Stimulated activated naive CD4-positive, alpha-beta T cell treated with Interleukin-2 at 50 U/mL for 16 hours (primary cell): ENCODE measurements at regions not wholly inside any gene's neighbourhood (a gene's known extent, or its start where the extent isn't known, plus 50 kb on each side); places are given as distances from the start of the nearest gene placed in this dataset.

Experiments
- DNase-seq: peaks from one replicate; lab custom pipeline; 2025; lab: John Stamatoyannopoulos, UW

DNA sequence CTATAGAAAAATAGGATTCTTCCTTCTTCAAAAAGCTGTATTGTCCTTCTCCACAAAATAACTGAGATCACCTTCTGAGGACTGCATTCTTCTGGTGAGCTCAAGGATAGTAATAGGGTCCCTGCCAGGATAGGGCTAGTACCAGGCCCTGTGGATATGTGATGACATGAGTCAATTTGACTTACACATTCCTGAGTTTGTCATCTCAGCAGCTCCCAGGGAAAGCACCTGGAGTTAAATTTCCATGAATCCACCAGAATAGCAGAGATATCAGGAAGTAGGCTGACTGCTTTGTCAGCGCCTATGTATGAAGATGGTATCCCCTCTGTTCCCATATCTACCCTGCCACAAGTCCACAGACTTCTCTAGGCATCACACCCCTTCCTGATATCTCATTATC, 225.8 kb downstream of the PMP22 start:
- no peak for DNase-seq

DNA sequence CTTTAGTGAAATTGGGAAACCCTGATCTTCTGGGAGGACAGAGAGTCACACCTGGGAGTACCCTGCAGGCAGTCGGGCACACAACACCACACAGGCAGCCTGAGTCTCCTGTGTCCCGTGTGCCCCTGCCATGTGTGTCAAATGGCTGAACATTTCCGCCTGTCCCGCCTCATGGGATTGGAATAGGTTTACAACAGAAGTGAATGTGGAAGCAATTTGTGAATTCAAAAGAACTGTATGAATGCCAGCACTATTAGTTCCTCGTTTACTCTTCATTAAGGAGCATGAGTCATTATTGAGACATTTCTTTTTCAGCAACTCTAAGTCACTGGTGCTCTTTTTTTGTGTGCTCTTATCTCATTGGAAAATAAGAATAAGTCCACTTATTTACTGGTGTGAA, 226.5 kb downstream of the PMP22 start:
- no peak for DNase-seq

DNA sequence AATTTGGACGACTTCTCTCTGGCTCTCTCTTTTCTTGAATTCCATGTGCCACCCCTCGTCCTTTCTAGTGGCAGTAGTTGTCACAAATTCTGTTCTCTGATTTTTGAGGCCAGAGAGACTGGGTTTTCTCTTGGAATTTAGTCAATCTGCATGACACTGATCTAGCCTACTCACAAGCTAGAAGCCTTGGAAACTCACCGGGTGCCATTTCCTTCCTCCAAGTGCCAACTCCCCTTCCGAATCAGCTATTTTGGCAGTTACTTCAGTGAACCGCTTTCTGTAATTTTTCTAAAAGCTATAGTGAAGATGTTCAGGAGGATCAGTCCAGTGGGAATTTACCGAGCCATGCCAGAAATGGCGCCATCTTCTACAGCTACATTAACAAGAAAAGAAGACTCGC, 228.9 kb downstream of the PMP22 start:
- no peak for DNase-seq

DNA sequence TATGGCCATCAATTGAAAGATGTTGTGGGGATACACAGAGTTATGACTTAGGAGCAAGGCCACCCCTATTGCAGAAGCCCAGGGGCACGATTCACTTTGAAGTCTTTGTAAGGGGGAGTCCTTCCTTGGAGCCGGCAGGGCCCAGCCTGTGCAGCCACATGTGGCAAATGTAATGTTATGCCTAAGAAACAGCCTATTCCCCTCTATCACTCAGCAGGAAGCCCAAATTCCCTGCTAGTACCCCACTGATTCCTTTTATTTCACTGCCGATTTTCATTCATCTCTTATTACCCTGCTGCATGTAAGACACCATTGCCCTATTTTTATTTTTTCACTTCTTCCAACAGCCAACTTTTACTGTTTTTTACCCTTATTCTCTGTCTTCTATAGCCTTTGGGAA, 233.2 kb downstream of the PMP22 start:
- no peak for DNase-seq

DNA sequence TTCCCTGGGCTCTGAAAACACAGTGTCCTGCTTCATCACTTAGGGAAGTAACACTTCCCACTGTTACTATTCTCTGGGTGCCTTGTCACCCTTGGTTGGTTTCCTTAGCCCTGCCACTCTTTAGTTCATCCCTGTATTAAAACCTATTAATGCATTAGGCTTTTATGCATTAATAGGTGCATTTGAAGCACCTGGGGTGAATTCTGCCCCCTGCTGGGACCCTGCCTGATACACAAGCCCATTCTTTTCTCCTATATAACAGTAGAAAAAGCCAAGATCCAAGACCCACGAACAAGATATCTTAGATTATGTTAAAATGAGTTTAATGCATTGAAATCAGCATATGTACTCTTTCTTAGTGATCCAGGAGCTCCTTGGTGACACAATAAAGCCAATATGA, 235.7 kb downstream of the PMP22 start:
- no peak for DNase-seq

DNA sequence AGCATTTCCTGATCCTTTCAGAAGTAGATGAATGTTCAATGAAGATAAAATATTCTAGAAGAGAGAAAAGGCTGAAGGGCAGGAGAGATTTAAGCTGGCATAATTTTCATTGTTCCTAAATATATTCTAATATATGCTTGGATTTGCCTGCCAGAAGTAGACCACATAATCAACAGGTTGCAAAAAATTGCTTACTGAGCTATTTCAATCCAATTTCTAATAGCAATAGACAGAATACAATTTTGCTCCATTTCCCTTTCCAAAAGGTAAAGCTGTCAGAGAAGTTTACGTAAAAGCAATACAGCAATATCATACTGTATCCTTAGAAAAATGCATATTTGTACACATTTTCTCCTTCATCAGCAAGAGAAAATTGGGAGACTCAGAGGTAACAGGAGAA, 237.3 kb downstream of the PMP22 start:
- DNase-seq = no peak

DNA sequence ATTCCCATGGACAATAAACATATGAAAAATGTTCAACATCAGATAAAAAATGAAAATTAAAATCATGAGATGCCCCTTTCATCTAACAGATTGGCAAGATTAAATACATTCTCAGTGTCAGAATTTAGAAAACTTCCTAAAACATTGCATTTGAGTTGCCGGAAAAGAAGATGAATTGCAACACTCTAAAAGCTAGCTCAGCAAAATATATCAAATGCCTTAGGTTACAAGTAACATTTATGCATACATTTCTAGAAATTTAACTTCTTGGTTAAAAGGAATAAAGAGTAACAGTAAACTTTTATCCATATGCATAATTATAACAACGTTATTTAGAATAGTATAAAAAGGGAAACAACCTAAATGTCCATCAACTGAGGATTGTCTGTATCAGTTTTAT, 239.0 kb downstream of the PMP22 start:
- DNase-seq = no peak

DNA sequence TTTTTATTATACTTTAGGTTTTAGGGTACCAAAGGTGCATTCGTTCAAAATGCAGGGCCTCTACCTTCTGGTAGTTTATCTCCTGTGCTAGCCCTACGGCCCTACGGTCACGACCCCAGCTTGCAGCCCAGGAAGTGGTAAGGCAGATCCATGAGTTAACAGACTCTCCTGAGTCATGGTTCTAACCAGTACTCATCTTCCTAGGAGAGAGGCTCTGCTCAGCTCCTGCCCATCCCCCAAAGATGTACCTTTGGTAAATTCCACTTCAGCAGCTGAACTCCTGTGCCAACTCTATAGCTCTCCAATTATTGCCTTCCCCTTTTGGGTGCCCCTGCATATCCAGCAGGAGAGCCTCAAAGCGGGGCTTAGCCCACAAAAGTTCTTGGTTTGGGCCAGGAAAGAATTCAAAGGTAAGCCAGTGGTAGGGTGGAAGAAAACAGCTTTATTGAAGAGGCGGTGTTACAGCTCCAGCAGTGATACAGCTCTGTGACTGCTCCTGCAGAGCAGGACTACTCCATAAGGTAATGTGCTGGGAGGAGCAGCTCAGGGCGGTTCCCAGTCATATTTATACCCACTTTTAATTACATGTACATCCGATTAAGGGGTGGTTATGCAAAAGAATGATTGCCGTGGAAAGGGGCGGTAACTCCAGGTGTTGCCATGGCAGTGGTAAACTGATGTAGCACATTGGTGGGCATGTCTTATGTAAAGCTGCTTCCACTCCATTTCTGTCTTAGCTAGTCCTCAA, 241.4 kb downstream of the PMP22 start:
- DNase-seq = no peak

DNA sequence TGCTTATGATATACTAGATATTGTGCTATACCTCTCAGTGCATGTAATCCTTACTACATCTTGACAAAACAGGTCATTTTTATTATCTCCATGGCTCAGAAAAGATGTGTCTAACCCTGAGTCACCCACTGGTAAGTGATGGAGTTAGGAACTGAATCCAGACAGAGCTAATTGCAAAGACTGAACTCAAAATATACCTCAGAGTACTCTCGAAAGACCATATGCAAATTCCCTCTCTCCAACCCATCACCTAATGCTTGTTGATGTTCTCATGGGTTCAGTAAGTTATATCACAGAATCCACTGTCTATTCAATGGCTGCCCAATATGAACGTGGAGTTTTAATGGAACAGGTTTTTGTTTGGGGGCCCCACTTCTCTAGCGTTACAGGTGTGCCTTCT, 246.0 kb downstream of the PMP22 start:
- DNase-seq = no peak

DNA sequence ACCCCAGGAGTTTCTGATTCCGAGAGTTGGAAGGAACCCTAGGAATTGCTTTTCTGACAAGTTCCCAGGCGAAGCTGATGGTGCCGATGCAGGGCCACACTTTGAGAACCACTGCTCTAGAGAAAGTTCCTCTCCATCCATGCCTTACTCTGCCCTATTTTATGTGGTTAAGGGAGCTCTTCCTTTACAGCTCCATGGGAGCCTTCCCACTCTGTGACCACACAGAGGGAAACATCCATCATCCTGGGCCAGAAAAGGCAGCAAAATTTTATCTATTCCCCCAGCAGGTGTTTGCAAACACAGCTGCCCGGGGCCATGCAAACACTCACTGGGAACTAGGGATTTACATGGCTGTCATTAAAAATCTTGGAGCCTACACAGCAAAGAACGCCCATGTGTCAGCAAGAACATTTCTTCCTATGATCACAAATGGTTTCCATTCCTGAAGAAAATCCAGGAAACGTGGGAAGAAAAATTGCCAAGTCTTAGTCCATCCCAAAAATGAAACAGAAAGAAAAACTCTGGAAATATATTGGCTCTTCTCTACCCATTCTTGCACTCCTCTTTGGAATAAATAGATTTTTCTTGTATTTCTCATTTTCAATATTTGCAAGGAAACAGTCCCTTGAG, 252.7 kb downstream of the PMP22 start:
- DNase-seq = no peak

DNA sequence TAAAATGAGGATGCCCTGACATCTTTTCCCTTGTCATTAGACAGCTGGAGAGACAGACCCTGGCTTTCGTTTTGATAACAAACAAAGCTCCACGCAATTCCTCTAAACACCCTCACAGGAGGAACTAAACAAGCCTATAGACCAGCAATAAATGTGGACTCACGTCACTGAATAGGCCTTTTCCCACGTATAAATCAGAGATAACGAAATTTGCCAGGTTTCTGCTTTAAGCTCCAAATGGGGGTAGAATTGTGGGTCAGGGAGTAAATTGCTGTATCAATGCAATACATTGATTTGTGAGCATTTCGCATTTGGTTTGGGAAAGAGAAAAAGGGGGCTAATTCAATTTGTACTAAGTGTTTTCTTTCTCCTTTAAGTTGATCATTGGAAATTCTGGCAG, 256.0 kb downstream of the PMP22 start:
- DNase-seq = no peak

DNA sequence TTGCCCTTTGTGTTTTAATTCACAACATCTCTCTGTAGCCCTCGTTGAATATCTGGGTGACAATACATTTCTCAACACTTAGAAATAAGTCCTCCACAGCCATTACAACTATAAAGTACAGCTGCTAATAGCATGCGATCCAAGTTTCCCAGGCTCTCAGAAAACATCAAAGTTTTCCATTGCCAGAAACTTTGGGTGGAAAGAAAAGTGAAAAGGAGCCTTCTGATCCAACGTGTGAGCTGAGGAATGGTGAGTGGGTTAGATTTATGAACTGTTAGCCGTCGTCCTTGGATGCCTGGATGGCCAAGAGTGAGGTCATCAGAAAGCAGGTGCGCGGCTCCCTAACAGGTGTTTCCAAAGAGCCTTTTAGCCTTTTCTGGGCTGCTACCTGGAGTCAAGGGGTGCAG, 258.0 kb downstream of the PMP22 start:
- DNase-seq = no peak

DNA sequence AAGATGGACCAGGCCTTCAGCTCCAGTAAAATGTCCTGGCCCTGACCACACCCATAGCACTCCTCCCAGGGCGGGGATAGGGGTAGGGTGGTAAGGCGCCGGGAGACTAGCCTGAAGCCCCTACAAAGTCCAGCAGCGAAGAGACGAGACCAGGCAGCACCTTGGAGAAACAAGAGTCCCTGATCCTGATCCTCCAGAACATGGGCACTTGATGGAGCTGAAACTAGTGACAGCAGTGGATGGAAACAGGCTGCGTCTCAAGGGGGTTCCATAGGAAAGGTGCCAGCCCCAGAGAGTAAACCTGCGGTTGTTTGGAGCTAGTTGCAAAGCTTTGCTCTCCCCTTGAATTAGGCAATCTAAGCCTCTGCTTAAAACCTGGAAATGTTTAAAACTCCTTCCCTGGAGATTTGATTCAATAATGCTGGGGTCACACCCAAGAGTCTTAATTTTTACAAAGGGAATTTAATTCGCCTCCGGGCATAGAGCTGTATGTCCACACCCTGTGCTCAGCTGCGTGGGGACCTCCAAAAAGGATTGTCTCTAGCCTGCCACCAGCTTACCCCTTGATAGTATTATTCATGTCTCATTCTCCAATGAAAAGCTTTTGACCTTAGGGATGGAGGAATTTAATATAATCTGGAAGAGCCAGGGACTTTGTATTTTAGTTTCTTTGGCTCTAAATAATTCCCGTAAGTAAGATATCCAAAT, 258.6 kb downstream of the PMP22 start:
- DNase-seq = no peak

DNA sequence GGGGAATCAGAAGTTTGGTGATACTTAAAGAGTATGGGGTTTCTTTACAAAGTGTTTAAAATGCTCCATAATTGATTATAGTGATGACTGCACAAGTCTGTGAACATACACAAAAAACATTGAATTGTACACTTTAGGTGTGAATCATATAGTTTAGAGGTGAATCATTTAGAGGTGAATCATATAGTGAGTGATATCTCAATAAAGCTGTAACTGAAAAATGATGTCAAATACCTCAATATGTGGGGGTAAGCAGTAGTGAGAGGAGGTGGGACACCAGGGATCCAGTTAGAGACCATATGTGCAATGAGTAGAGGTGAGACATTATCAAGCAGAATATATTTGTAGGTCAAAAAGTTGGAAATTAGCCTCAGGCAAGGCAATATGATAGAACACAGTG, 264.5 kb downstream of the PMP22 start:
- no peak for DNase-seq

DNA sequence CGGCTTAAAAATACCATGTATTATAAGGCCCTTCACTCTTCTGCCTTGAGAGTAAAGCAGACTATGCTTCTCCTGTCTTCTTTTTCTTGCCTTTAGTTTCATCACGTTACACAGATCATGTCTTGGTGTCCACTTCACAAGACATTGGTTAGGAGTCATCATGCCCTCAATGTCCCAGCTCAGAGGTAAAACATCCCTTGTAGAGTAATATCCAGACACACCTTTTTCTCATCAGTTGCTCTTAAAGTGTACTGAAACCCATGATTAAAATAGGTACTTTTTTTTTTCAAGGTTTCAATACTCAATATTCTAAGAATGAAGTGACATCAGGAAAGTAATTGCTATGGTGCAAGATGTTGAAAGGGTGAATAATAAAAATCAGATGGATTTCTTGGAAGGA, 267.8 kb downstream of the PMP22 start:
- DNase-seq = no peak

DNA sequence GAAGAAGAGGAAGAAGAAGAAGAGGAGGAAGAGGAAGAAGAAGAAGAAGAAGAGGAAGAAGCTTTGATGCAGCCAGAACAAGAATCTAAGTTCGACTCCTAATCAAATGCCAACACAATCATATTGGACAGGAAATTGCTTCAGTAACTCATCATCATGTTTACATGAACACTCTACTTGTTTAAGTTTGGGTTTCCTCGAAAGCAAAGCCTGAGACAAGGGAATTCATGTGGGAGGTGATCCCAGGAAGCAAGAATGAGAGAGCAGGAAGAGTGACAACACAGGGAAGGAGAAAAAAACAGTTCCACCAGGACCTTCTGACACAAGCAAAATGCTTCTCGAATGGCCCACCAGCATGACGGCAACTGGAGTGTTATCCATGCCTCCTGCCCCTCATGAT, 279.0 kb downstream of the PMP22 start:
- DNase-seq = no peak

DNA sequence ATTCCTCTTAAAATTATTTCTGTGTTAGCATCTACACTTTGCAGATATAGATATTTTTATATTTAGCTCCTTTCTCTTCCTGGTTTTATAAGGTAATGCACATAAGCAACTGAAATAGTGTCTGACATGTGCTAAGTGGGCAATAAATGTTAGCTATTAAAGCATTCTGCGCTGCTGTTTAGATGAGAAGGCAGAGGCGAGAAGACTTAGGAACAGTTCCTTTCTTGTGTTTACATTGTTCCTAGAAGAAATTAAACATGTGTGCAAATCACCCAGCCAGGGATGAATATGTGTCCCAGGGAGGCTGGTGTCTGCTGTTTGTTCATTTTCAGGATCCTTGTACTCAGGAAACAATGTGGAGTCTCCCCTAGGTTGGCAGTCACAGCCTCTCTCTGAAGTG, 292.3 kb downstream of the PMP22 start:
- DNase-seq = no peak

DNA sequence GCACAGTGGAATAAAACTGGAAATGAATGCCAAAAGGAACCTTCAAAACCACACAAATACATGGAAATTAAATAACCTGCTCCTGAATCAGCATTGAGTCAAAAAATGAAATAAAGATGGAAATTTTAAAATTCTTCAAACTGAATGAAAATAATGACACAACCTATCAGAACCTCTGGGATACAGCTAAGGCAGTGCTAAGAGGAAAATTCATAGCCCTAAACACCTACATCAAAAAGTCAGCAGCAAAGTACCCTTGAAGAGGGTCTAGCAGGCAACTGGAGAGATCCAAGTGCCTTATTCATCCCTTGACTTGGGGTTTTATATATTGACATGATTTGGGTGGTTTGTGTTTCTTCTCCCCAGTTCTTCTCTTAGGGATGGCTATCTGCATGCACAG, 294.1 kb downstream of the PMP22 start:
- no peak for DNase-seq

DNA sequence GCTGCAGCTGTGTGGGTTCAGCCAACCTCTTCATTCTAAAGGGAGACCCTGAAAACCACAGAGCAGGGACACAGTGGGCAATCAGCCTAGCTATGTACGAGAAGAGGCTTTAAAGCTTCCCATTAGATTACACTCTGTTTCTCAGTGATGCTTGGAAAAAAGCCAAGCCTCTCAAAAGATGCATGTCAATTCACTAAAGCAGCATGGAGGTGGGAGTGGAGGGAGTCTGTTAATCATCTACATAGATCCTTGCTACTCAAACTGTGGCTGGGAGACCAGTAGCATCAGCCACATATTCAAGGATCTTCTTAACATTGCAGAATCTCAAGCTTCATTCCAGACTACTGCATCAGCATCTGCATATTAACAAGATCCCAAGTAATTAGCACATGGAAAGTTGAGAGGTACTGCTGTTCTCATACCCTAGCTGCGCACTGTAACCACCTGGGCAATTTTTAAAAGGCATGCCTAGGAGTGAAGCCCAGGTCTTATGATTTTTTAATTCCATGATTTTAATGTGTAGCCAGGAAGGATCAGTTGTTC, 305.9 kb downstream of the PMP22 start:
- no peak for DNase-seq

DNA sequence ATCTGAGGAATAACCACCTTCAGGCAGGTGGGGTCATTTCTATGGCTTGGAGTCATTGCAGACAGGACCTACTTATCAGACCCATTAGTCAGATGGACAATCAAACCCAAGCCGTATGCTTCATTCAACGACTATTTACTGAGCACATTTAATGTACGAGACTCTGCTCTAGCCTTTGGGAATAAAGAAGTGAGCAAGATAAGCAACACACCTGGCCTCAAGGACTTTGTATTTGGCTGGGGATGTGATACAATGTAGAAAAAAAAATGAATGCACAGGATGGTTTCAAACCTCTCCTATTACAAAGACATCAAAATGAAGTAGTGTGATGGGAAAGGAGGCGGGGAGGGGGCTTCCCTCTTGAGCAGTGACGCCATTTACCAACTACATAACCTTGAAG, 311.7 kb downstream of the PMP22 start:
- DNase-seq = no peak

DNA sequence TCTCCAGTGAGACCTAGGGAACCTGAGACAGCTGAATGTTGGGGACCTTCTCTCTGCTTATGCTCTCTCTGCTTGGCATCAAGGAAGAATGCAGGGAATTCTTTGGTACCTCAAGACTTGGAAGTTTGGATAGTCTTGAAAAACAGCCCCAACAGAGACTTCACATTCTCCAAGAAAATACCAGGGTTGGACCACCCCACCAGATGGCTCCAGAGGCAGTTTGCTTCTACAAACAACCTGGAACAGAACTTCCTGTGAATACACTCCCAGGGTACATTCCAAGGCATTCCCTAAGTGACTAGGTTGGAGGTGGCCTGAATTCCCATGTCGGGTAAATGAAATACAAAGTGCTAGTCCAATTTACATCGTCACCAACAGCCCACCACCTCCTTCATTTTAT, 314.4 kb downstream of the PMP22 start:
- no peak for DNase-seq

DNA sequence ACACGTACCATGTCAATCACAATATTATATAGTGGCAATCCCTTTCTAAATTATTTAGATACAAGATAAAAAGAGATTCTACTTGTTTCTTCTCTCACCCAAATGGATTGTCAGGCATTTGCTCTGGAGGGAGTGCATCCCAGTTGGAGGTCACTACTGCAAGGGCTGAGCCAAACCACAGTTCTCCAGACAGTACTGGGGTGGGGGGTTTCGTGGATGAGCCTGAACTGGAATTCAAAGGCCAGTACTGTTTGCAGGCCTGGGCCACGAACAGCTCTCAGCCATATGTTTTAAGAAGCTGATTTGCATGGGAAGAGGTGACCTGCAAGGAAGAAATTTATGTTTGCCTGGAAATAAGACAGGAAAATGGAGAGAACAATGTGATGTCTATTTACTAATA, 314.9 kb downstream of the PMP22 start:
- DNase-seq = no peak

DNA sequence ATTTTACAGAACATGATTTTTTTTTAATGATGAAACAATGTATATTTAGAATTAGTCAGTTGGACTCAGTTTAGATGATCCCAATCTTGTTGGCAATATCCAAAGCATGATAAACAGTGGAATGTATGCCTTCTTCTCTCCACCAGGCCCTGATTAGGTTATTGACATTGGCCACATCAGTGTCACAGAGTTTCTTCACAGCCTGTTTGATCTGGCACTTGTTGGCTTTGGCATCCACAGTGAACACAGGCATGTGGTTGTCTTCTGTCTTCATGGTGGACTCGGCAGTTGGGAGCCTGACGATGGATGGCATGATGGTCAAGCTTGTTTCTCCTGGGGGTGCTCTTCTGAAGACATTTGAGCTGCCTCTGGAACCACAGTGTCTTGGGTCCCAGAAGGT, 317.5 kb downstream of the PMP22 start:
- DNase-seq = no peak
